ENCODE measurements at regions not wholly inside any gene's neighbourhood (a gene's known extent, or its start where the extent isn't known, plus 50 kb on each side); places are given as distances from the start of the nearest gene placed in this dataset.
A peak's percentile ranks its signal among the peaks of the same experiment; 100 is the strongest.
"Not testable (repeated sequence)": the region's sequence is repeated elsewhere in the genome, so short reads cannot be mapped to it uniquely, and the experiment has no call there.

DNA sequence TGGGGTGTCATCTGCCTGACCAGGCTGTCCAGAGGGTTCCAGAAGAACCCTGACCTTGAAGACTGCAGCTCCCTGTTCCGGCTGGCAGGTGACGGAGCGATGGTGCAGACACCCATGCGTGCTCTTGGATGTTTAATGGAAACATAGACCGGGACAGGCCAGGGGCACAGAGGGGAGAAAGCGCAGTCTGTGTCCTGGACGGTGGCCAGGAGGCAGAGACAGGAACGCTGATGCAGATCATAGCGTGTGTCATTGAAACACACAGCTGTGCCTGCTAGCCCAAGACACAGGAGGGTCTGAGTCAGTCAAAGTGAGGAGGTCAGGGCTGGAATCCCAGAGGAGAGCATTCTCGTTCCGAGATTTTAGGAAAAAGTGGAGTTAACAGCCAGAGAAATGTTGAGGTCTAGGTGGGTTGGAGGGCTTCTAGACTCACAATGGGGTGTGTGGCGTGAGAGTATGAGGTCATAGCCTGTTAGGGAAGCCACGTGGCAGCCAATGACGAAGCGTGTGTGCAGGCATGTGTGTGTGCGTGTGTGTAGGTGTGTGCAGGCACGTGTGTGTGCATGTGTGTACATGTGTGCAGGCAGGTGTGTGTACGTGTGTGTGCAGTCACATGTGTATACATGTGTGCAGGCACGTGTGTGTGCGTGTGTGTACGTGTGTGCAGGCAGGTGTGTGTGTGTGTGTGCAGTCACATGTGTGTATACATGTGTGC, 167.0 kb downstream of the ERMARD start:
- DNase-seq = no peak

DNA sequence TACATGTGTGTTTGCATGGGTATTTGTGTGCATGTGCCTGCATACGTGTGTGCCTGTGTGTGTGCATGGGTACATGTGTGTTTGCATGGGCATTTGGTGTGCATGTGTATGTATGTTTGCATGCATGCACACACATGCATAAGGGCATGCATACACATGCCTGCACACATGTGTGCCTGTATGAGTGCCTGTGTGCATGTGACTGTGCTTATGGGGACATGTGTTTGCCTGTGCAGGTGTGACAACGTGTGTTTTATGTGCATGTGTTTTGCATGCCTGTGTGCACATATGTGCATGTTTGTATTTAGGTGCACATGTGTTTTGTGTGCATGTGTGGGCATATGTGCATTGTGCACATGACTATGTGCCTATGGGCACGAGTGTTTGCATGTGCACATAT, 165.7 kb downstream of the ERMARD start:
- no peak for DNase-seq

DNA sequence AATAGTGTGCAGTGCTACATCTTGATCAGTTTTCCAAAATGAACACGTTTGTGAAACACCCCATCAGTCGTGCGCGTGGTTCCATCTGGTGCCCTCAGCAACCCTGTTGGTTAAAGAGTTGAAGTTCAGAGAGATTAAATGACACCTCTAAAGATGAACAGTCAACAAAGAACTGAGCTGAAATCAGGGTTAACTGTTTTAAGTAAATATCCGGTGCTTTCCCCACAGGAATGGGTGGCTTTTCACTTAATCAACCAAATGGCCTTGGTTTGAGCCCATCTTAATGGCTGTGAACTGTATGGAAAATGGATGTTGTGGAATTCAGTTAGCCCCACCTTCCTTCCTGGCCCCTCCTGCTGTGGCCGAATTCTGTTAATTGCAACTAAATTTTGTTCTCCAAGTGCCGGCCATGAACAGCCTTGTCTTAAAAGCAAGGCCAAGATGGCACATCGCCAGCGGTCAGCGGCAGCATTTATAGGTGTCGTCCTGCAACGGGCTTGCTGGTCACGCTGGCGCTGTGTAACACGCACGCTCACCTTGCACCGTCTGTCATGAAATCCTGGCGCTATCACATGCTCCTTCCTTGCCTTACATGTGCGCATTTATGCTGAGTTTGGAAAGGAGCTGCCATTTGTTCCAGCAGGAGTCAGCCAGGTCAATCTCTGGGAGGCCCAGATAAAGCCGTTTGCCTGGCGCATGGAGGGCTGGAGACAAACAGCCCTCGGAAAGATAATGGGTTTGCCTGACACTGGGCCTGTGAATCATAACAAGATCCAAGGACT, 164.5 kb downstream of the ERMARD start:
- DNase-seq = no peak

DNA sequence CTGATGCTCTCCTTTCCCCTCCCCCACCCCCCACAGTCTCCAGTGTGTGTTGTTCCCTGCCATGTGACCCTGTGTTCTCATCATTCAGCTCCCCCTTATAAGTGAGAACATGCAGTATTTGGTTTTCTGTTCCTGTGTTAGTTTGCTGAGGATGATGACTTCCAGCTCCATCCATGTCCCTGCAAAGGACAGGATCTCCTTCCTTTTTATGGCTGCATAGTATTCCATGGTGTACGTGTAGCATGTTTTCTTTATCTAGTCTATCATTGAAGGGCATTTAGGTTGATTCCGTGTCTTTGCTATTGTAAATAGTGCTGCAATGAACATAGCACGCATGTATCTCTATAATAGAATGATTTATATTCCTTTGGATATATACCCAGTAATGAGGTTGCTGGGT, 162.3 kb downstream of the ERMARD start:
- DNase-seq = not testable (repeated sequence)

DNA sequence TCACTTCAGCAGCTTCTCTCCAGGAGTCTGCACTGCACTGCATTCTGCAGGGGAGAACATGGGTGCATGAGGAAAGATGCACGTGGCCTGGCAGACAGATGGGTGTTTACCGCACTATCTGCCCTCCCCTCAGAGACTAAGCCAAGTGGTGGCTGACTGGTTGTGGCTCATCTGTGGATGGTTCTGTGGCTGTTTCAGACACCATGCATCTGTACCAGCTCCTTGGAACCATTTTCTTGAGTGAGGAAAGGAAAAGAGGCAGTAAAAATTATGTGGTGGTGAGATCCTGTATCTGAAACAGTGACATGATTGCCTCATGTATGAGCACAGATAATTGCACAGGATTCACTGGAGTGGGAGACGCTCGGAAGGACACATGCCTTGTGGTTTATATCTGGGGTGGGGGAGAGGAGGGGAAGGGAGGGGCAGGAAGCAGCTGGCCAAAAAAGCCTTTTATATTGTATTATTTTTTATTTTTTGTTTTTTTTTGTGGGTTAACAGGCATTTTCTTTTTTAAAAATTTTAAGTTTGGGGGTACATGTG, 161.7 kb downstream of the ERMARD start:
- DNase-seq = peak; percentile 18 to 34

DNA sequence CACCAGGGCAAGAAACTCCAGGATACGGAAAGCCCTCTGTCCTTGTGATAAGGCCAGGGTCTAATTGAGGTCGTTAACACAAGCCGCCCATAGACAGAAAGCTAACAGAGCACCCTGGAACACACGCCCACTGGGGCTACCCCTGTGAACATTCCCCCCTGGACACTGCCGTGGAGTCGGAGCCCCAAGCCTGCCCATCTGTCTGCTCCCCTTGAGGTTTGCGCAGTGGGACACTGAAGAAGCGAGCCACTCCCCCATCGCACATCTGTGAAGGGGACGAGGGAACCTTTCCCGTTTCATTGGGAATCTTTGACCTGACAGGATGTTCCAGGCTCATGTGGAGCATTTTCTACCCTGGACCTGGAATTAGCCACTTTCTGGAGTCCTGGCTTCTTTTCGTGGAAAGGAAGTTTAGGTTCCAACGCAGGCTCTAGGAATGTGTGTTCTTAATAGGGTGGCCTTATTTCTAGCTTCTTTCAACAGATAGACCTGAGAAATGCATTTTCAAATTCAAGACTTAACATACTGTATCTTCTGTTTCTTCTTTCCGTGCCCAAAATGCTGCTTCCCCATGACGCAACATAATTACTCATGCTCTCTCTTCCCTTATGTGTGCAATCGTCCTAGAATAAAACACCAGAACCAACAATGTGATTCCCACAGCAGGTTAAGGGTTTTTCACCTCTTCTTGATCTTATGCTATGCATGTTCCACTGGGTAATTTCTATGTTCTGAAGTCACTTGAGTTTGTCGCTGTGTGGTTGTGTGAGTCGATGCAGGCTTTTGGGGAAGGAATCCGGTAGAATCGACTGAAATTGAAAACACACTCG, 161.1 kb downstream of the ERMARD start:
- DNase-seq = peak; percentile 52 to 71

DNA sequence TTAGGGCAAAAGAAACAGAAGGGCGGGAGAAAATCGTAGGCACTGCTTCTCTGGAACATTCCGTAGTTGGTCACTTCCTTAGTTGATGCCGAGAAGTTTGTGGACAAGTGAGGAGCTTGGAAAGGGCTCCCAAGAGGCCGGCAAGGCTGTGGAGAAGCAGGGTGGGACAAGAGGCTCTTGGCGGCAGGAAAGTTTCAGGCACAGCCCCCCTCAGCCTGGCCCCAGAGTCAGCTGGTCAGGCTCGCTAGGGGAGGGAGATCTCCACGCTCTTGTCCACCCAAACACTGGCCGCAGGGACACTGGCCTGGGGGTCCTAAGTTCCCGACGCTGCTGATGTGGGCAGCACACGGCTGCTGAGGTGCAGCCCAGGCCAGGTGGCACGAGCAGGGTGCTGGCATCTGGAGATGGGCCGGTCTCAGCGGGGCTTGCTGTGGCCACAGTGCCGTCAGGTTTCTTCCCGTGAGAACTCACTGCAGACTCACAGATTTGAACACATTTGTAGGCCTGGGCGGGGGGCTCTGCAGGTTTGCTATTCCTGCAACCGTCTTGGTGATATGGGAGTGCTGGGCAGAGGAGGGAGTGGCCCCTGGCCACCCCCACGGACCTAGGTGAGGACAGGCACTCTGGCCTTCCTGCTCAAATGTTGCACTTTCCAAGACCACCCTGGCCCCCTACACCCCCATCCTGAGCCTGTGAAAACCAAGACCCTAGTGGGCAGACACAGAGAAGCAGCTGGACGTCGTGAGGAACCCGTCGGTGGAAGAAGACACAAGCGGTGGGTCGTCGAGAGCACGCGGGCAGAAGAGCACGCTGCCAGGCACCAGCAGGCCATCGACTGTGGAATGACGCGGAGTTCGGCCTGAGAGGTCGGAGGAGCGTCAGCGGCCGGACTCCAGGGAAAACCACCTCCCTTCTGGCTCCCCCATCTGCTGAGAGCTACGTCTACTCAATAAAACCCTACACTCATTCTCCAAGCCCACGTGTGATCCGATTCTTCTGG, 160.1 kb downstream of the ERMARD start:
- no peak for DNase-seq

DNA sequence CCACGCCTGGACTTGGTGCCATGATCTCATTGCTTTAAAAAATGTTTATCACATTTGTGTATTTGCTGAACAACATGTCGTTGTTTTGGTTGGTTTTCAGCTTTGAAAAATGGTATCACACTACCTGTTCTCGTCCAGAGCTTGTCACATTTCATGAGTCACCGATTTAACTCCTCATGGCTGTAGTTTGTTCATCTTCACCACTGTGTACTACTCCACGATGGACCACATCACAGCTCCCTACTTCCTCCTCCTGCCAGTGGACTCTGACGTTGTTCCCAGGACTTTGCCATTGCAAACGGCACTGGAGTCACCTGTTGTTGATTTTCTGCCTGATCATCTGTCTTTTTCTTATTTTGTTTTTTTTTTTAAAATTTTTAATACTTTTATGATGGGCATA, 157.7 kb downstream of the ERMARD start:
- no peak for DNase-seq

DNA sequence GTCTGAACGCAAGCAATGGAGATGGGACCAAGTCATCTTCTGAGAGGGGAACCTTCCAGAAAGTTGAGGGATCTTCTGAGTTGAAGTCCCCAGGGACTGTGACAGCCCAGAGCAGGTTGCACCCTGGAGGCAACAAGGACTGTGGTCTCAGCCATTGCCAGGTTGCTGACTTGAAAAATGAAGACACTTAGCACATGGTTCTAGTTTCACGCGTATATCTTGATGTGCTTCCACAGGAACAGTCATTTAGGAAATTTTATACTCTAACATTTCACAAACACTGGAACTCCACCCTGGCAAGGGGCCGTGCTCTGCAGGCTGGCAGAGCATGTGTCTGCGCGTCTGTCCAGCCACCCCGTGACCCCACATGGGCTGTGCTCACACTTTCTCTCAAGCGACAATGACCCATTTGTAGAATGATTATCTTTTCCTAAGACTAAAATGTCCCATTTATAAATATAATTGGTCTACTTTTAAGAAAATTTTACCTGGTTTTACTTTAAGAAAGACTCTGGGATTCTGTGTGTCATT, 157.0 kb downstream of the ERMARD start:
- no peak for DNase-seq

DNA sequence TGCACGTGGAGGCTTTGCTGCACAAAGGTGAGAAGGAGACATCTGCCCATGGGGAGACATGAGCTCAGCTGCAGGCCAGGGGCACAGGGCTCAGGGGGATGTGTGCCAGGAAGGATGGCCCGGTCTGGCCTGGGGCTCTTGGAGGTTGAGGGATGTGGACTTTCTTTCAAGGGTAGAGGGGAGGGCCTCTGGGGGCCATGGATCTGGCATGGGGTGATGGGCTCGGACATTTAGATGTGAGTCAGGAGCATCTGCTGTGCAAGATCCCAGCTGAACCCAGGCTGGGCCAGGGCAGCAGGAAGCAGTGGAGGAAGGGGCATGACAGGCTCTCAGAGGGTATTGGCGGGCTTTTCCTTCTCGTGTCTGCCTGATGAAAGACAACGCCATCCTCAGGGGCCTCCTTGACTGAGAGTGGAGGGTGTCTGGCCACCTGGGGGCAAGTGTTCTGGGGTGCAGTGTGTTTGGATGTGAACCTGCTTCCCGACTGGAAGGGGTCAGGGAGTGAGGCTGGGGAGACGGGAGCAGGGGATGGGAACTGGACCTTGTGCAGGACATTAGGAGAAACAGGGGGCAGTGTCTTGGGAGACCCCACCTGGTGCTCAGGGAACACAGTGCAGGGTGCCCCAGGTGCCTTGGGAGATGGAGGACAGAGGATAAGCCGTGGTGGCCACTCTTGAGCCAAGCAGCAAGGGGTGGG, 156.1 kb downstream of the ERMARD start:
- no peak for DNase-seq

DNA sequence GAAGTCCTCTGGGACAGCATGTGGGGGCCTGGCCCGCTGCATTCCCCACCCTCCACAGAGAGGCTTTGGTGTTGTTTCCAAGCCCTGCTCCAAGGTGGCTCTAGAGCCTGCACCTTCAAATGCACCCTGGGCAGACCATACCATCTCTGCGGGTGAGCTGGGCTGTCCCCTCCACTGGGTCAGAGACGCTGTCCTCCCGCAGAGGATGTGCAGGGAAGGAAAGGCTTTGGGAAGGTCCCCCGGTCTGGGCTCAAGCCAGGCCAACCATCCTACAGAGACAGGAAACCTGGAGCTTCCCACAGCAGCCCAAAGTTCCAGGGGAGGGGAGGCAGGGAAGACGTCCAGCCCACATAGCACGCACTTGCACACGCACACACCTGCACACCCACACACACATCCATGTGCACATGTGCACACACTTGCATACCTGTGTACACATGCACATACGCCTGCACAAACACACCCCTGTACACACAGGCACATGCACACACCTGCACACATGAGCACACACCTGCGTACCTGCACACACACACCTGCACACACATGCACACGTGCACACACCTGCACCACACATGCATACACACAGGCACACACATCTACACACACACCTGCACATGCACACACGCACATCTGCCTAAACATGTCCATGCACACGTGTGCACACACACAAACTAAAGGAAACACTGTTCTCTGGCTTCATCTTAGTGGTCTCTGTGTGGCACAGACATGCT, 155.4 kb downstream of the ERMARD start:
- DNase-seq = no peak

DNA sequence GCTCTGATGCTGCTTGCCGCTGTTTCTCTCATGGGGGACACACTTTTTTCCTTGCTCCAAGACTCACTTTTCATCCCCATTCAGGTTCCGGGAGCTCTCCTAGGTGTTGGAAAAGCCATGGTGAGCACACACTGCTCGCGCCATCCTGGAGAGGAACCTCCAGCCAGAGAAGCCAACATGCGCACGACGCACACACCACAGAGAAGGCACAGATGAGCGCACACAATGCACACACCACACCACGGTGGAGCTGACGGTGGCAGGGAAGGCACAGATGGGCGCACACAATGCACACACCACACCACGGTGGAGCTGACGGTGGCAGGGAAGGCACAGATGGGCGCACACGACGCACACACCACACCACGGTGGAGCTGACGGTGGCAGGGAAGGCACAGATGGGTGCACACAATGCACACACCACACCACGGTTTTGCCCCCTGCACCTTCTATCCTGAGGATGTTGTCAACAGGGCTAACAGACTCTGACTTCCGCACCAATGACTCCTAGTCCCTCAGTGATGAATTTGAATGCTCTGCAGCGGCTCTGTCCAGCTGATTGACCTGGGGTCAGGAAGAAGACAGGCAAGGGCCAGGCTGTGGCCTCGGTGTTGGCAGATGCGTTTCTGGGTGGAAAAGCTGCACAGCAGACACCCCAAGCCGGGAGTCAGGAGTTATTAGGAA, 154.7 kb downstream of the ERMARD start:
- DNase-seq = no peak

DNA sequence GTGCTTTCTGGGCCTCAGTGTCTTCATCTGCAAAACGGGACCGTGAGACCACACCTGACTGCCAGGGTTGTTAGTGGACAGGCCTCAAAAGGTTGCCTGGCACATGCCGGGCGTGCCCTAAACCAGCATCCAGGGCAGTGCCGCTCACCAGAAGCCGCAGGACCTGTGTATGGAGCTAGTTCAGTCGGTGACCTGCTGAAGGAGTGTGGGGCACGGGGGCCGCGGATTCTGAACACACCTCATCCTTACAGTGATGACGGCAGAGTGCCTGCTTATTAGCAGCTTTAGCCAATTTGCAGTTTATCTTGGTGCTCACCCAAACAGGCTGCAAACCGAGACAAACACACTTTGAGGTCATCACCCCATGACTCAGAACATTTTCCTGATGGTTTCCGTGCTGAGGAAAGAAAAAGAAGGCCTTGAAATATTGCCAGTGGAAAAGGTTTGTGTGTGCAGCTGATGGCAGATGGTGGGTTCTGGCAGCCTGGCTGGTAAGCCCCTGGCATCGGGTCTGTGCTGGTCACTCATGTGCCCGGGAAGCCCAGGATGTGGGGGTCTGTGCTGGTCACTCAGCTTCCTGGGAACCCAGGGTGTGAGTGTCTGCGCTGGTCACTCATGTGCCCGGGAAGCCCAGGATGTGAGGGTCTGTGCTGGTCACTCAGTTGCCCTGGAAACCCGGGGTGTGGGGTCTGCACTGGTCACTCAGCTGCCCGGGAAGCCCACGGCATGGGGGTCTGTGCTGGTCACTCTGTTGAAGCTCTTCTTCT, 153.8 kb downstream of the ERMARD start:
- DNase-seq = no peak

DNA sequence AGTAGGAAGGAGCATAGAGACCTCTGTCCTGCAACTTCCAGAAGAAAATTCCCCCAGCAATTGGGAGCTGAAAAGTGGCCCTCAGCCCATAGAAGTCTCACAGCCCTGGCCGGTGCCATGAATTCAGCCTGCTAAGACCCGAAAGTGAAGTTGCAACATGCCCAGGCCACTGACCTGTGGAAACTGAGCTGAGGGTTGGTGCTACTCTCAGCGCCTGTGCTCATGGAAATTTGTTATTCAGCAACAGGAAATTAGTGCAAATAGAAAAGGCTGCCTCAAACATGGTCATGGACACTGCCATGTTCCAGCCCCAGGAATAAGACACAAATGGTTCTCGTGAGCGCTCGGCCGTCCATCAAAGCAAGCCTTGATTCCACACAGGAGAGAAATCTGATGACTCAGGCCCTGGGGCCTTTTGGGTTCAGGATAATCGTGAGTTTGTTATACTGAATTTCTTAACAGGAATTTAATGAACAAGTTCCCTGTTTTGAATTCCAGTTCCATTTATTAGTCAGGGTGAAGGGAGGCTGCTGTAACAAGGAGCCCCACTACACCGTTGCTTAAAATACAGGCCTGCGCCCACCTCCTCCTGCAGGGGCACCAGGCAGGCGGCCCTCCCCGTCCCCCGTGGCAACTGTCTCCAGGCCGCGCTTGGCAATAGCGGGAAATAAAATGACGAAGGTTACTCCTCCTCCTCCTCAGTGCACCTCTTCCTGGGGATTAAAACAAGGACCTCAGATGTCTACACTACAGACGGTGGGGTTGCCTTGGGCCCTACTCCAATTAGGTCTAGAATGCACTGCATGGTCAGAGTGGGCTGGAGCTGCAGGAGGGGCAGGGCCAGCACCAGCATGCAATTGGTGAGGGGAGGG, 152.9 kb downstream of the ERMARD start:
- DNase-seq = no peak

DNA sequence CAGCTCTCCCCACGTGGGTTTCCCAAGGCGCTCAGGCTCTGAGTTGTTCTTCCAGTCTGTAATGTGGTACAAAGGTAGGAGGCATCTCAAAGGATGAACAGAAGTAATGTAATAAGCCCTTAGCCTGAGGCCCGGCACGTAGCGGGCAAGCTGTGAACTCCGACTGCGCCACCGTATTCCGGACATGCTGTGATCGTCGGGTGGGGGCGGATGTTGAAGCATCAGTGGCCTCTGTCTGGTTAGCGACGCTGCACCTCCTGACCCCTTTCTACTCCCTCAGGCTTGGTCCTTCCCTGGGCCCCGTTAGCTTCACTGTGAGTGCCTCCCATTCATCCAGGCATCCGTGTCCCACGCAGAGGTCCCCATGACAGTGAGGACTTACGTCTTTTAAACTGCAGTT, 151.7 kb downstream of the ERMARD start:
- no peak for DNase-seq

DNA sequence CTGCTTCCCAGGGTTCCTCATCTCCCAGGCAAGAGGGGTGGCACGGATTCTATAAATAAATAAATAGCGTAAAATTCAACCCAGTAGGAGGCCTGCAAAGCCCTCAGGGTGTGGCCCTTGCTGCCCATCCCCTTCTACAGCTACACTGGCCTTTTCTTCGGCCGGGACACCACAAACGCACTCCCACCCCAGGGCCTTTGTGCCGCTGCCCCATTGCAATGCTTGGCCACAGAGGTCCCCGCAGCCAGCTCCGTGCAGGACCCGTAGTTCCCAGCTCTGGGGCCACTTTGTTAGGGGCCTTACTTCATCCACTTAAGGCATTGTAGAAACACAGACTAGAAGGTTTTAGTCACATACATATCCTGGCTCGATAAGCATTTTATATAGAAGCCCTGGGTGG, 151.2 kb downstream of the ERMARD start:
- no peak for DNase-seq

DNA sequence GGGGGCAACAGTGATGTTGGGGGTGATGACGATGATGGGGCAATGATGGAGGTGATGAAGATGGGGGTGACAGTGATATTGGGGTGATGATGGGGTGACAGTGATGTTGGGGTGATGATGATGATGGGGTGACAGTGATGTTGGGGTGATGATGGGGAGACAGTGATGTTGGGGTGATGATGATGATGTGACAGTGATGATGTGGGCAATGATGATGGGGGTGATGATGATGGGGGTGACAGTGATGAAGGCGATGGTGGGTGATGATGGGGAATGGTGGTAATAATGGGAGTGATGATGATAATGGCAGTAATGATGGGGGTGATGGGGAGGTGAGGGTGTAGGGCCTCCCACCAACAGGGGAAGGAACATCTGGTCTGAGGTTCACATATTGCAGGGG, 150.6 kb downstream of the ERMARD start:
- DNase-seq = no peak
